Caco-2 (cell line): ENCODE measurements at regions not wholly inside any gene's neighbourhood (a gene's known extent, or its start where the extent isn't known, plus 50 kb on each side); places are given as distances from the start of the nearest gene placed in this dataset.

Experiments
- BruUV-seq: library from RNA; stranded (reverse); fragments of 400-500 nt; replicated peaks from 2 replicates; lab custom pipeline; 2021; lab: Mats Ljungman, UMichigan
- CTCF ChIA-PET: fragments of 300-600 bp; sonication (Branson Sonifier 250); formaldehyde crosslinking; loops from one replicate; lab custom pipeline; 2022; ENCODE audit warnings: antibody characterized with exemption; lab: Charles Lee
- POLR2A ChIA-PET: fragments of 300-600 bp; sonication (Branson Sonifier 250); formaldehyde crosslinking; loops from one replicate; lab custom pipeline; 2022; ENCODE audit warnings: antibody characterized with exemption; lab: Charles Lee
- DNase-seq, 2 experiments: peaks; one replicate each; pipeline versions ENCODE4 v3.0.0 to v3.0.0-alpha.2; 2020 to 2022
- H3K27me3 ChIP-seq: replicated peaks from 2 replicates; pipeline ENCODE4 v1.6.0; 2011; ENCODE audit warnings: low read length; ENCODE audit not compliant: control insufficient read depth, insufficient read depth
- H3K36me3 ChIP-seq: 2 replicates; pipeline ENCODE4 v1.5.1; 2011; ENCODE audit warnings: low read length; ENCODE audit not compliant: control insufficient read depth, insufficient read depth
- H3K4me1 ChIP-seq: fragments of 250-450 bp; sonication (Bioruptor Pico); 2 replicates; pipeline ENCODE4 v1.5.1; 2020; ENCODE audit warnings: mild to moderate bottlenecking
- H3K4me3 ChIP-seq: 2 replicates; pipeline ENCODE4 v1.5.1; 2011; ENCODE audit warnings: low read depth, mild to moderate bottlenecking, control low read depth, low read length
- H3K9me3 ChIP-seq: fragments of 250-450 bp; sonication (Bioruptor Pico); 2 replicates; pipeline ENCODE4 v1.5.1; 2020; ENCODE audit warnings: mild to moderate bottlenecking, moderate library complexity
- H3K27ac Mint-ChIP-seq: one replicate; pipeline ENCODE4 v1.8.0; 2022; ENCODE audit warnings: mixed read lengths; ENCODE audit not compliant: unreplicated experiment
- H3K27me3 Mint-ChIP-seq: one replicate; pipeline ENCODE4 v1.8.0; 2022; ENCODE audit warnings: mixed read lengths; ENCODE audit not compliant: insufficient read depth, unreplicated experiment
- H3K36me3 Mint-ChIP-seq: one replicate; pipeline ENCODE4 v1.8.0; 2022; ENCODE audit warnings: mild to moderate bottlenecking, mixed read lengths; ENCODE audit not compliant: insufficient read depth, unreplicated experiment
- H3K4me1 Mint-ChIP-seq: one replicate; pipeline ENCODE4 v1.8.0; 2022; ENCODE audit warnings: low read depth, mixed read lengths; ENCODE audit not compliant: unreplicated experiment
- H3K4me3 Mint-ChIP-seq: one replicate; pipeline ENCODE4 v1.8.0; 2022; ENCODE audit warnings: mild to moderate bottlenecking, moderate library complexity, mixed read lengths; ENCODE audit not compliant: unreplicated experiment
- H3K9me3 Mint-ChIP-seq: one replicate; pipeline ENCODE4 v1.8.0; 2022; ENCODE audit warnings: mixed read lengths; ENCODE audit not compliant: unreplicated experiment
- CTCF ChIP-seq, 2 experiments: fragments of 200-600 bp in 1 of 2; IDR thresholded peaks; 1 replicate in 1 of 2; 2 replicates in 1 of 2; pipeline versions ENCODE4 v1.5.1 to v1.8.0; 2011 to 2022; ENCODE audit warnings: antibody characterized with exemption in 1 of 2, control low read depth in 1 of 2, inconsistent platforms in 1 of 2, low read depth in 1 of 2, low read length in 1 of 2, mild to moderate bottlenecking in 1 of 2, moderate library complexity in 1 of 2; ENCODE audit not compliant: insufficient read depth in 1 of 2, severe bottlenecking in 1 of 2, unreplicated experiment in 1 of 2
- intact Hi-C: fragments of 100-400 bp; cut with micrococcal nuclease; formaldehyde crosslinking; loops from one replicate; pipeline ENCODE4 v1.10.0; 2022; ENCODE audit not compliant: unreplicated experiment

- H3K9me3 Mint-ChIP-seq: no peaks in the 10 kb centered on the region
- no peak overlapping the region for H3K4me3 Mint-ChIP-seq
- CTCF ChIA-PET: no interaction called here
- no peak for DNase-seq
- TF ChIP-seq CTCF (IDR thresholded peaks at IDR 0.05; ENCODE audit: insufficient read depth in 1 of 2, low read depth in 1 of 2, low read length in 1 of 2, severe bottlenecking in 1 of 2, unreplicated experiment in 1 of 2): no peak
- no peaks in the 10 kb centered on the region for H3K4me1 Mint-ChIP-seq
- H3K27me3 Mint-ChIP-seq: no peaks in the 10 kb centered on the region
- no peaks in the 10 kb centered on the region for H3K36me3 Mint-ChIP-seq
- no peaks in the 10 kb centered on the region for H3K36me3 ChIP-seq
- H3K9me3 ChIP-seq: no peaks in the 10 kb centered on the region
- POLR2A ChIA-PET: no interaction called here
- no peaks in the 10 kb centered on the region for H3K4me1 ChIP-seq
- no peak overlapping the region for H3K27ac Mint-ChIP-seq
- no TSS peak for BruUV-seq
- no peaks in the 10 kb centered on the region for H3K27me3 ChIP-seq
- H3K4me3 ChIP-seq: no peak overlapping the region
- intact Hi-C loops: no loop called here
These were observed 624.7 kb downstream of the TNS3 start for GRCh38 chr7:46957195-46957594.

- Mint-ChIP-seq H3K4me3 (no peak overlapping the region), H3K4me1 (no peaks in the 10 kb centered on the region), H3K27me3 (peaks cover 3% of the 10 kb centered on the region), H3K9me3 (no peaks in the 10 kb centered on the region), H3K36me3 (no peaks in the 10 kb centered on the region), H3K27ac (no peak overlapping the region)
- Histone ChIP-seq H3K4me1 (no peaks in the 10 kb centered on the region), H3K4me3 (no peak overlapping the region), H3K36me3 (no peaks in the 10 kb centered on the region), H3K9me3 (no peaks in the 10 kb centered on the region), H3K27me3 (no peaks in the 10 kb centered on the region)
- BruUV-seq: no TSS peak
- DNase-seq: no peak
- intact Hi-C loops: no loop called here
- CTCF ChIA-PET: no interaction called here
- POLR2A ChIA-PET: no interaction called here
- no peak for TF ChIP-seq CTCF (IDR thresholded peaks at IDR 0.05; ENCODE audit: insufficient read depth in 1 of 2, low read depth in 1 of 2, low read length in 1 of 2, severe bottlenecking in 1 of 2, unreplicated experiment in 1 of 2)
These were observed 626.4 kb downstream of the TNS3 start for GRCh38 chr7:46955531-46955930.

DNA sequence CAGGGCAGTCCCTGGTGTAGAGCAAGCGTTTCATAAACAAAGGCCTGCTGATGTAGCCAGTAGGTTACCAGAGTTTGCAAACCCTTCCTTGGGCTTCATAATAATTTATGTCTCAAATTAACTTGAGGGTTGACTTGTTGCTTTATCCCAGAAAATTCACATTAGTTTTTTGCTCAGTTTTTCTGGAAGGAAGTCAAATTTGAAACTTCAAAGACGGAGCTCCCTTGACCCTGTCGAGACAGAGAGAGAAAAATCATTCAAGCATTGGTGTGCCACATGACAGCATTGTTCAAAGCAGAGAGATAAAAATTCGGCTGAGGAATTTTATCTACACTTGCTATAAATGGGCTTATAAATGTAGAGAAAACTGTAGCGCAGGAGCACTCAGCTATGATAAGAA is 627.7 kb downstream of the TNS3 start:
- POLR2A ChIA-PET: no interaction called here
- Histone ChIP-seq H3K36me3 (no peaks in the 10 kb centered on the region), H3K27me3 (no peaks in the 10 kb centered on the region), H3K4me1 (no peaks in the 10 kb centered on the region), H3K4me3 (no peak overlapping the region), H3K9me3 (no peaks in the 10 kb centered on the region)
- no peak for TF ChIP-seq CTCF (IDR thresholded peaks at IDR 0.05; ENCODE audit: insufficient read depth in 1 of 2, low read depth in 1 of 2, low read length in 1 of 2, severe bottlenecking in 1 of 2, unreplicated experiment in 1 of 2)
- Mint-ChIP-seq H3K27me3 (peaks cover 7% of the 10 kb centered on the region), H3K9me3 (no peaks in the 10 kb centered on the region), H3K4me3 (no peak overlapping the region), H3K4me1 (no peaks in the 10 kb centered on the region), H3K36me3 (no peaks in the 10 kb centered on the region), H3K27ac (no peak overlapping the region)
- no peak for DNase-seq
- CTCF ChIA-PET: no interaction called here
- BruUV-seq: no TSS peak
- intact Hi-C loops: no loop called here
